LNCaP clone FGC (cell line): ENCODE measurements at regions not wholly inside any gene's neighbourhood (a gene's known extent, or its start where the extent isn't known, plus 50 kb on each side); places are given as distances from the start of the nearest gene placed in this dataset.

ENCODE experiments used
- DNase-seq: peaks from one replicate; pipeline ENCODE4 v3.0.0-alpha.2; 2011; ENCODE audit warnings: low read depth
- H3K4me3 ChIP-seq: 2 replicates; pipeline ENCODE4 v1.5.1; 2011; ENCODE audit warnings: mild to moderate bottlenecking, low read depth, low read length, control low read depth
- TF ChIP-seq, protein P1 (sequence below): IDR thresholded peaks from 2 replicates; pipeline ENCODE4 v1.5.1; 2012; ENCODE audit warnings: mild to moderate bottlenecking; ENCODE audit not compliant: control insufficient read depth, insufficient read depth; ENCODE audit errors: extremely low read depth

DNA sequence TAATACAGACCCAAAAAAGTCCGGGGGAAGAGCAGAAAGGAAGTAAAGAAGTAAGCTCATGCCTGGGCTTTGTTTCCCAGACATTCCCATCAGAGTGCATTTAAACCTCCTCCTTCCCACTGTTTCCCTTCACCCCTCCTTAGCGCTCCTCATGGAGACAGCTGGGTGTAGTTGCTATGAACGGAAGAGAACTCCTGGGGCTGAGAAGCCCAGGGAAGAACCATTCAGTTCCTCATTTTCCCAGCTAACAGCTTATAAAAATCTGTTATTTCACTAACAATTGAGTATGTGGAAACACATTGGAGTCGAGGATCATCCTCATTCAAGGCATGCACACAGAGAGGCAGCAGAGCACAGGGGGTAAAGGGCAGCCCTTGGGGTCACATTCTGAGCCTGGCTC, 299.3 kb downstream of the SHQ1 start:
- DNase-seq, result no peak
- H3K4me3 ChIP-seq, result no peak overlapping the region
- TF ChIP-seq, protein P1, sequence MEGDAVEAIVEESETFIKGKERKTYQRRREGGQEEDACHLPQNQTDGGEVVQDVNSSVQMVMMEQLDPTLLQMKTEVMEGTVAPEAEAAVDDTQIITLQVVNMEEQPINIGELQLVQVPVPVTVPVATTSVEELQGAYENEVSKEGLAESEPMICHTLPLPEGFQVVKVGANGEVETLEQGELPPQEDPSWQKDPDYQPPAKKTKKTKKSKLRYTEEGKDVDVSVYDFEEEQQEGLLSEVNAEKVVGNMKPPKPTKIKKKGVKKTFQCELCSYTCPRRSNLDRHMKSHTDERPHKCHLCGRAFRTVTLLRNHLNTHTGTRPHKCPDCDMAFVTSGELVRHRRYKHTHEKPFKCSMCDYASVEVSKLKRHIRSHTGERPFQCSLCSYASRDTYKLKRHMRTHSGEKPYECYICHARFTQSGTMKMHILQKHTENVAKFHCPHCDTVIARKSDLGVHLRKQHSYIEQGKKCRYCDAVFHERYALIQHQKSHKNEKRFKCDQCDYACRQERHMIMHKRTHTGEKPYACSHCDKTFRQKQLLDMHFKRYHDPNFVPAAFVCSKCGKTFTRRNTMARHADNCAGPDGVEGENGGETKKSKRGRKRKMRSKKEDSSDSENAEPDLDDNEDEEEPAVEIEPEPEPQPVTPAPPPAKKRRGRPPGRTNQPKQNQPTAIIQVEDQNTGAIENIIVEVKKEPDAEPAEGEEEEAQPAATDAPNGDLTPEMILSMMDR, result no peak

DNA sequence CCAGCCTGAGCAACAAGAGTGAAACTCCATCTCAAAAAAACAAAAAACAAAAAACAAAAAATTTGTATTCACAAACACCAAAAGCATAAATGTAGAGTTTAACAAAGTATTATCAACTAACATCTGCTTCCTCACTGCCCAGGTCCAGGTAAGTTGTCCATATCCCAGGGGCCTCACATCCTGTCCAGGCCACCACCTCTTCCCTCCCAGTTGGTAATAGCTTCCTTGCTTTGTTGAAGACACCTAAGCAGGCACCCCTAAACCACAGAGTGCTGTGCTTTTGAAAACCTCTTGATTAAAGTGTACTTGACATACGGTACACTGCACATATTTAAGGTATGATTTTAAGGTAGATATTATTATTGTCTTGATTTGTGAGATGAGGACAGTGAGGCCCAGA, 299.8 kb downstream of the SHQ1 start:
- TF ChIP-seq, protein P1, result no peak
- H3K4me3 ChIP-seq, result no peak overlapping the region
- DNase-seq, result no peak

DNA sequence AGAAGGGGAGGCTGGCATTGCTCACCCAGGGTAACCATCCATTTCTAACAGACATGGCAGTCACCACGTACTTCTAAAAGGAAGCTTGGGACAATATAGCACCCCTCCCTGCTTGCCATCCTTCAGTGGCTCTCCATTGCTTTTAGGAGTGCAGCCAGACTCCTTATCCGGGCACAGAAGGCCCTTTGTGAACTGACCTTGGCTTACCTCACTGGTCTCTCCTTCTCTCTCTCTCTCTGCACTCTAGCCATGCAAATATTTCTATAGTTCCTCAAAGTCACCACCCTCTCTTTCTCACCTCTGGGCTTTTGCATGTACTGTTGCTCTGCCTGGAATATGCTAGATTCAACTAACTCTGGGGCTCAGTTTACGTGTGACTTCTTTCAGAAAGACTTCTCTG, 301.1 kb downstream of the SHQ1 start:
- DNase-seq, result no peak
- TF ChIP-seq, protein P1, result no peak
- H3K4me3 ChIP-seq, result no peak overlapping the region

DNA sequence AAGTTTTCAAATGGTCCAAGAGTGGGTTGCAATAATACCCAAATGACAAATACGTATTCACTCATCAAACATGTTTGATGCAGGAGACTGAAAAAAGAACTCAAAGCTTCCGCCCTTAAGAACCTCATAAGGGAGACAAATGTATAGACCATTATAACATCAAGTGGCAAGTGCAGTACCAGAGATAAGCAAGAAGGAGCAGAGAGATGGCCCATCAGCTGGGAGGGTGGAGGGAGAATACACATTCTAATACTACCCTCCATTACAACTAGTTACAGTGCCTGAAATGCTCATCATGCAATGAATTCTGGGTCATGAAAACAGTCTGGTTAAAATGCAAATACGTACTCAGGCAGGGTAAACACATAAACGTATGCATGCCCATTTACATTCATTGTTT, 304.0 kb downstream of the SHQ1 start:
- DNase-seq, result no peak
- TF ChIP-seq, protein P1, result no peak
- H3K4me3 ChIP-seq, result no peak overlapping the region

DNA sequence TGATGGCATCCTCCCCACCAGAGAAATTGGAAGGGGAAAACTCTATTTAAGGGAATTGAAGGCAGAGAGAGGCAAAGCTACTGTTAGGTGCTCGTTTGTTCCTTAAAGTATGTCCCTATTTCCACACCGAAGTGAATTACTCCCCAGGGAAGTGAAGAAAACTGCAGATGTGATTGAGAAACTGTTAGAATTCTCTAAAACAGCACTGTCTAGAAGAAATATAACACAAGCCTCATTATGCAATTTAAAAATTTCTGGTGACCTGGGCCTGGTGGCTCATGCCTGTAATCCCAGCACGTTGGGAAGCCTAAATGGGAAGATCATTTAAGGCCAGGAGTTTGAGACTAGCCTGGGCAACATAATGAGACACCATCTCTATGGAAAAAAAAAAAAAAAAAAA, 305.0 kb downstream of the SHQ1 start:
- no peak for DNase-seq
- TF ChIP-seq, protein P1, result no peak

DNA sequence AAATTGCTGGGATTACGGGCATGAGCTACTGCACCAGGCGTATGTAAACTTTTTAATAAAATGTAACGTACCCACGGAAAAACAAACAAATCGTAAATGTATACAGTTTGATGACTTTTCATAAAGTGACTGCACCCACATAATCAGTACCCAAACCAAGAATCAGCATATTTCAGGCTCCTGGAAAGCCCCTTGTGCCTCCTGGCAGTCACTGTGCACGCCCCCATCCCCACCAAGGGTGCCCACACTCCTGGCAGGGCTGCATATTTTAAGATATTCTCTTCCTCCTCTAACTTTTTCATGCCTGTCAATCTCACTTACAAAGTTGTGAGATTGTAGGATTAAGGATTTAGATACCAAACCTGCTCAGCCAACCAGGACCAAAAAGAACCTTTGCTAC, 305.5 kb downstream of the SHQ1 start:
- H3K4me3 ChIP-seq, result no peak overlapping the region
- TF ChIP-seq, protein P1, result no peak
- DNase-seq, result no peak

More for the DNA sequence above, 305.0 kb downstream of the SHQ1 start:
- no peak overlapping the region for H3K4me3 ChIP-seq

DNA sequence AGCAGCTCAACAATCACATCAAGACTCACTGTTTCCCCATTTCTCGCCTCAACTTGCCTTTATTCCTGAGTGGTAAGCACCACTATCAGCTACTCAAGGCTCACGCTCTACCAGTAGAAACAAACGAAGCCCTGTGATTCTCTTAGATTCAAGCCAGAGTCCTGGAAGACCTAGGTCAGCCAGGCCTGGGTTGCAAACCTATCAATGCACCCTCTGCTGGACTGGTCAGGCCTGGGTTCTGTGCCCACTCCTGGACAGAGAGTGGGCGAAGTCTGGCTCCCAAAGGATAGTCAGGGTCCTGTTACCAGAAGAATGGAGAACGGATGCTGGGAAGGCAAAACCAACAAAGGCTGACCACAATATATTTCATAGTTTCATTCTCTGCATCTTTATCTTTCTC, 308.4 kb downstream of the SHQ1 start:
- no peak overlapping the region for H3K4me3 ChIP-seq
- TF ChIP-seq, protein P1, result no peak
- no peak for DNase-seq
